Caki2 (cell line): ENCODE measurements at regions not wholly inside any gene's neighbourhood (a gene's known extent, or its start where the extent isn't known, plus 50 kb on each side); places are given as distances from the start of the nearest gene placed in this dataset.

Experiments
- DNase-seq: peaks from one replicate; pipeline ENCODE4 v3.0.0-alpha.2; 2015; ENCODE audit warnings: low read depth
- in situ Hi-C: cut with HindIII; loops from 2 replicates; pipeline ENCODE4 v1.10.0; 2016; ENCODE audit warnings: low sequenced_read_pairs, low pct_unique_long_range_greater_than_20kb, mixed read lengths

DNA sequence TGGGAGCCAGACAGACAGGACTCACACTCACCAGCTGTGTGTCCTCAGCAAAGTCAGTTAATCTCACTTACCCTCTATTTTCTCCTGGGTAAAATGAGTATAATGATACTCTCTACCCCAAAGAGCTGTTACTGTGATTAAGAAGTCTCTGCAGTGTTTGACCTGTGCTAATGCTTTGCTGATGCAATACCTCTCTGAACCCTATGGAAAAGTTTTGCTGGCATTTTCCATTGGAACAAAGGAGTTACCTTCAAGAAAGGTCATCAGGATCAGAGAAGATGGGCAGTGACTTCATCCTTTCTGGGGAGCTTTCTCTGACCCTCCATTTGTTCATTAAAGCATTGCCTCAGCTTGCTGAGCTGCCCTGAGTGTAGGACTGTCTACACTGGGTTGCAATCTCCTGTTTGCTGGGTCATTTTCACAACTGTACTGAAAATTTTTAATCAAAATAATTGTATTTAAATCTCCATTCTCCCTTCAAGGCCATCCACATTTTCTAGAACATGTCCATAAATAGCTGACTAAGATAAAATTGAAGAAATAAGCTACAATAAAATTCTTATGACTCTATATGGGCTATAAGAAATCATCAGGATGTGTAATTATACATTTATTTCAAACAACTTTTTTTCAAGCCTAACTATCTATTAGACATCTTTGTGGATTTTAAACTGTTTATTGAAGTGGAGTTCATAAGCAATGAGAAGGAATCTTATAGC, 272.8 kb upstream of the CPEB2 start:
- DNase-seq, result no peak
- in situ Hi-C loops, result no loop called here

DNA sequence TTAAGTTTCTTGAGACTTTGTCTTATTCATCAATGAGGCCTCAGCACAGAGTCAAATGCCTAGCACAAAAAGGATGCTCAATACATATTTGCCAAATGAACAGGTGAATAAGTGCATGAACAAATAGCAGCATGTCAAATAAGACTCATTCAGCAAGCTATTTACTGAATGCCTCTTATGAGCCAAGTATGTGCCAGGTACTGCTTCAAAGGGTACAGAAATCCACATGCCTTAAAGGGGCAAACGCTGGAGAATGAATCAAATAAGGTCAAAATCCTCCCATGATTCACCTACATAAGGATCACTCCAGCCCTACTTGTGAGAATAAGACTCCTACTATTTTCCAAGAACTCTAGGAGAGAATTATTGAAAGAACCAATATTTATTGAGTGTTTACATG, 260.2 kb upstream of the CPEB2 start:
- no peak for DNase-seq
- in situ Hi-C loops, result no loop called here

DNA sequence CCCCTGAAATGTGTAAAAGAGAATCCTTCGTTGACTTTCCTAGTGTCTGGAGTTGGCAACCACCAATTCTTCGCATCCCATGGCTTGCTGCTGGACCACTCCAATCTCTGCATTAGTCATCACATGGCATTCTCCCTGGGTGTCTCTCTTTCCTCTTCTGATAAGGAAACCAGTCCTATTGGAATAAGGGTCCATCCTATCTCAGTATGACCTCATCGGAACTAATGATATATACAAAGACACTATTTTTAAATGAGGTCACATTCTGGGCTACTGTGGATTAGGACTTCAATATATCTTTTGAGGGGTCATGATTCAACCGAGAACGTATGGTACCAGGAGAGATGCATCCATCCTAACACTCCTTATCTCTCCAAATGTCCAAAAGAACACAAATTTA, 259.1 kb upstream of the CPEB2 start:
- DNase-seq, result no peak
- in situ Hi-C loops, result no loop called here

DNA sequence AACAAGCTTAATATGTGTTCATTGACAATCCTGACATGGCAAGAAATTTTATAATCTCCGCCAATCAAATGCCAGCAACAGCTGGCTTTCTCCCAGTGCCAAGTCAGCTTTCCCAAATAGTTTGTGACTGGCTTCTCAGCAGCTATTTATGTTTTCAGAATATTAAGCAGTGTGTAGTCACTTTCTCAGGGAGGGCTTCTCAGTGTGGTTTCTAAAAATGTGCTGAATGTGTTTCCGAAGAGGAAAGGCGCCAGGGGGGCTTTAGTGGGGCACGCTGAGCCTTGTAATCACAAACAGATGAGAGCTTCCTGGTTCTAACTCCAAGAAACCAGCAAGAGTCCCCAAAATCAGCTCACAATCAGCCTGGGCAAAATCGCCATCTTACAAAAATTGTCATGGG, 258.7 kb upstream of the CPEB2 start:
- in situ Hi-C loops, result no loop called here
- DNase-seq, result no peak

DNA sequence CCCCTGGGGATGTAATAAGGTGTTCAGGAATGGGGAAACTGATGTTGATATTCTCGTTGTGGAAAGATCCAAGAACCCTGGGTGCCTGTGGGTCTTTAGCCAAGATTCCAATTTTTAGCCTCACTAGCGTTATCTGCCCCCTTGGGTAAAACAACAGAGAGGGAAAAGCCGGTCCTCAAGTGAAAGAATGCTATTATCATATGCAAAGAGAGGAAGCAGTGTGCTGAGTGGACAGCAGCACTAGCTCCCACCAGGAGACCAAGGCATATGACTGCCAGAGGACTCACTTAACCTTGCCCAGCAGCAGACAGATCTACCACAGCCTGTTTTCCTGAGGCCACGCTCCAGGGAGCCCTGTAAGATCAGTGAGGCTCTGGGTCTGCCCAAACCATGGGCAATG, 257.9 kb upstream of the CPEB2 start:
- no peak for DNase-seq
- in situ Hi-C loops, result no loop called here

DNA sequence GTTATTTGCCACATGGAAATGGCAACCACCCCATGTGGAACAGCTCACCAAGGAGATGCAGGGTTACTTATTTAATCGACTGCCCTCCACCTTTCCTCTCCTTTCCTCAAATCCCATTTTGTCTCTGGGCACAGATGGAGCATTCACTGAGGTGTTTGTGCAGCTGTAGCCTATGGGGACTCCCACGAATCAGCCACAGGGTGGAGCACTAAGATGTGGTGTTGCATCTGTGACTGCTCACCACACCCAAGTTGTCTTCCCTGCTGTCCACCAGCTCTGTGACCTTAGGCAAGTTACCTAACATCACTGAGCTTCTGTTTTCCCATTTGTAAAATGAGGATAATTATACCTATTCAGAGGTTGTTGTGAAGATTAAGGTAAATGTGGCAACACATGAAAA, 252.4 kb upstream of the CPEB2 start:
- no peak for DNase-seq
- in situ Hi-C loops, result no loop called here

DNA sequence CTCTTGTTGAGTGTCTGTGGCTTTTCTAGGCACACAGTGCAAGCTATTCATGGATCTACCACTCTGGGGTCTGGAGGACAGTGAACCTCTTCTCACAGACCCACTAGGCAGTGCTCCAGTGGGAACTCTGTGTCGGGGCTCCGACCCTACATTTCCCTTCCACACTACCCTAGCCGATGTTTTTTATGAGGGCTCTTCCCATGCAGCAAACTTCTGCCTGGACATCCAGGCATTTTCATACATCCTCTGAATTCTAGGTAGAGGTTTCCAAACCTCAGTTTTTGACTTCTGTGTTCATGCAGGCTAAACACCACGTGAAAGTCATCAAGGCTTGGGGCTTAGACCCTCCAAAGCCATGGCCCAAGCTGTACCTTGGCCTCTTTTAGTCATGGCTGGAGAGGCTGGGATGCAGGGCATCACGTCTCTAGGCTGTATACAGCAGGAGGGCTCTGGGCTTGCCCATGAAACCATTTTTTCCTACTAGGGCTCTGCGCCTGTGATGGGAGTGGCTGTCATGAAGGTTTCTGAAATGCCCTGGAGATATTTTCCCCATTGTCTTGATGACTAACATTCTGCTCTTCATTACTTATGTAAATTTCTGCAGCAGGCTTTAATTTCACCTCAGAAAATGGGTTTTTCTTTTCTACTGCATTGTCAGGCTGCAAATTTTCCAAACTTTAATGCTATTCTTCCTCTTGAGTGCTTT, 249.8 kb upstream of the CPEB2 start:
- in situ Hi-C loops, result no loop called here
- DNase-seq, result no peak

DNA sequence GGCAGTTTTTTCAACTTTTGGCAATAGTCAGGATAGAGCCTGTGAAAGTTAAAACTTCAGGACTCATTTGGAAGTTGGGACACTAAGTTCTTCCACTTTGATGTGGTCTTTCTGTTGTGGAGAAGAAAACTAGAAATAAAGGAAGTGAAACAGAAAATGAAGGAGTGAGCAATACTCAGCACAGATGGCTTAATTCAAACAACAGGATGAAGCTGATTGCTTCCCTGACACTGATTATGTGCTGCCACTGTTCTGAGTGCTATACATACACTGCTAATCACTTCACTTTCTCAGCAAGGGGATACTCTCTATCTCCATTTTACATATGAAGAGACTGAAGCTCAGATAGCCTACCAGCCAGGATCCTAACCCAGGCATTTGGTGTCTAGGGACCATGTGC, 235.1 kb upstream of the CPEB2 start:
- in situ Hi-C loops, result no loop called here
- DNase-seq, result no peak

DNA sequence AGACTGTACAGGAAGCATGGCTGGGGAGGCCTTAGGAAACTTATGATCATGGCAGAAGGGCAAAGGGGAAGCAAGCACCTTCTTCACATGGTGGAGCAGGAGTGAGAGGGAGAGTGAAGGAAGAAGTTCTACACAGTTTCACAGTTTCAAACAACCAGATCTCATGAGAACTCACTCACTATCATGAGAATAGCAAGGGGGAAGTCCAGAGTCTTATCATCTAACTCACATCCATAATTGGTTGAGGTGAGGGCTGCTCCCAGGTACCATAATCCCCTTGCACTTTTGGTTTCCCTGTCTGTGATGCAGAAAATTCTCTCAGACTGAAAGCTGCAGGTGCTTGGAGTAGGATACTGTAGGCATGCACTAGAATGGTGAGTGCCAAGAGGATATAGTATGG, 233.8 kb upstream of the CPEB2 start:
- no peak for DNase-seq
- in situ Hi-C loops, result no loop called here

DNA sequence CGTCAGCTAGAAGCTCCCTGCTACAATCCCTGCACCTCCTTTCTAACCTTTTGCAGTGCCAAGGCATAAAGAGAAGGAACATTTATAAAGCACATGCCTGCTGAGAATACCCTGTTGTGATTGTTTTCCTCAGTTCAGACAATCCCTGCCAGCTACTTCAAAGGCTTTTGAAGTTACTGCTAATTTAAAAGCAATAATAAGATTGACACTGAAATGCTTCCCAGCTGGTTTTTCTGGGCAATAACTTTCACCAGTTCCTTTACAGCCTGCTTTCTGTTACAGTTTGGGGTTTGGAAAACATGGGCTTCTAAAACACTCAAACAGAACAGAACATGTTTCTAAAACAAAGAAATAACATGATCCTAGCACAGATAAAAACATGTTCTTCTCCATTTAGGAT, 232.3 kb upstream of the CPEB2 start:
- DNase-seq, result no peak
- in situ Hi-C loops, result no loop called here

DNA sequence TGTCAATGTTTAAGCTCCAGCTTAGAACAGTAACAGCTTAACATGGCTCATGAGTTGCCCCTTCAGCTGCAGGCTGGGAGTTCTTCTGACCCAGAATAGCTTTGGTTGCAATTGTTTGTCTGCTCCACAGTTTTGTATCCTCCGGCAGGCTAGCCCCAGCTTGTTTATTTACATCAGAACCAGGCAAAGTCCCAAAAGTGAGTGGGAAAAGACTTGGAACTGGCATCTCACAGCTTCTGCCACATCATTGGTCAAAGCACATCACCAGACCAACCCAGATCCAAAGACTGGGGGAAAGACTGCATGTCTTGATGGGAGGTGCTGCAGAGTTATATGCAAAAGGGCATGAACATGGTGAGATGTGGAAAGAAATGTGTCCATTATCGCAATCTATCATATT, 231.2 kb upstream of the CPEB2 start:
- in situ Hi-C loops, result no loop called here
- no peak for DNase-seq

DNA sequence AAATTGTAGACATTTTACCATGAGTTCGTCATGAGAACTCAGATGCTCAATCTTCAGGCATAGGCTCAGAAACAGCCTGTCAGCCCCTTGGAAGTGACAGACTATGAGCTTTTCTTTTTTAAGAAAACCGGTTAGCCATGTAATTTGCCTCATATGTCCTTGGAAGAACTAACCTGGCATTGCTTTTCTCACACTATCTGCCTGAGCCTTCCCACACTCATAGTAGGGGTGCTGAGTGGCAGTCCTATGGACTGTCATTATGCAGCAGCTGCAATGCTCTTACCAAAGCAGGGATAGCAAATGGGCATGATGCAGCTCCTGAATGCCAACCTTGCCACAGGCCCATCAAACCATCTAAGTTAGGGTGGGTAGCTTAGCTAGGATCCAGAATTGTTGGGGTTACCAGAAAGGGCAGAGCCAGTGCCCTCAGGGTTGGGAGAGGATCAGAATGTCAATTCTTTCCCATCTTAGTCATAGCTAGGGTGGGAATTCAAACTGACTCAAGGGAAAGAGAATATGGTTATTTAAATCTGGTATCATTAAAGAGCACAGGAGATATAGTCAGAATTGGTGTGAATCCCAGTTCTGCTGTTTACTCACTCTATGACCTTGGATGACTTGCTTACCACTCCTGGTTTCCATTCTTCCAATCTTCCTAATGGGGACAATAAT, 230.6 kb upstream of the CPEB2 start:
- in situ Hi-C loops, result no loop called here

DNA sequence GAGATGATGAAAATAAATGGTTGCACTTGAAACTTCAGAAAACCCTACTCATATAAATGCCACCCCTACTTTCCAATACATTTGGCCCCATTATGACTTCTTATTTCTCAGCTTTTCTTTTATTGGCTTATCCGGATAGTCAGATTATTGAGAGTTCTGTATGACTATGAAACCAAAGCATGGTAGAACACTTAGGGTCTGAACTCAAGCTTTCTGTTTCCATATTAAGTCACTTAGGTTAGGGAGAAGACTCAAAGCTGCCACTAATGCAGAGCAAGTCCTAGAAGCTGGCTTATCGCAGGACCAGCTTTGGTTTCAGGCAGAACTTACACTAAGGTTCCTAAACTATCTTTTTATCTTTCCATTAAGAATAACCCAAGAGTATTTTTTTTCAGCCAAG, 229.9 kb upstream of the CPEB2 start:
- in situ Hi-C loops, result no loop called here
- no peak for DNase-seq

More for the DNA sequence above, 230.6 kb upstream of the CPEB2 start:
- DNase-seq, result no peak

DNA sequence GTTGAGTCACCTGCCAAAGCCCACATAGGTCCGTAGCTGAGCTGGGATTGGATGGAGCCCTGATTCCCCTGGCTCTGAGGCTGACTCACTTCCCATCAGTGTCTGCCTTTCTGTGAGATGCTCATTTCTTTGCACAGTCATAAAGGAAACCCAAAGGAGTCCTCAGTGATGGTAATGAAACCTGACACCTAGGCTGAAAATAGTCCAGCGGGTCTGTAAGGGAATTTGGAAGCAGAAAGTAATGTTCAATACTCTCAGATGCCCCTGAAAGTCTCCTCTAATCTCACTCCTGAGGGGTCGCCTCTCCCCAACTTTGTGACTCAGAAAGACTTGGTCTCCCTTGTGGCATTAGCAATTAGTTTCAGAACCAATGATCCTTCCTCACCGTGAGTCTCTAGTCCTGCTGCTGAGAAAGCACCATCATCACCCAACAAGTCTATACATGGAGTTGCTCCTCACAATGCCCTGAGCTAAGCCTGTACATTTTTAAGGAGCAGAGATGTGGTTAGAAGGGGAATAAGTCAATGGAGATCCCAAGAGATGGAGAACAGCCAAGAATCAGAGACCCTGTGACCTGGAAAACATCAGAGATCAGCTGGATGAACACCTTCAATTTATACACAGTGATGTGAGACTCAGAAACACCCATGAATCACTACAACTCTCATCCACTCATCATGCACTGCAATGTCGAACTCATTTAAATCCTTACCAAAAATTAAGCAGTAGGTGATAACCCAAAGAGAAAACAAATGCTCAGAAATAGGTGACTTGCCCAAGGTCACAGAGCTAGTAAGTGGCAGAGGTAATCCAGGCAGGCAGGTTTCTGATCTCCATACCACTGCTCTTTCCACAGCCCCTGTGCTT, 219.0 kb upstream of the CPEB2 start:
- in situ Hi-C loops, result no loop called here
- peak; percentile 1 for DNase-seq

DNA sequence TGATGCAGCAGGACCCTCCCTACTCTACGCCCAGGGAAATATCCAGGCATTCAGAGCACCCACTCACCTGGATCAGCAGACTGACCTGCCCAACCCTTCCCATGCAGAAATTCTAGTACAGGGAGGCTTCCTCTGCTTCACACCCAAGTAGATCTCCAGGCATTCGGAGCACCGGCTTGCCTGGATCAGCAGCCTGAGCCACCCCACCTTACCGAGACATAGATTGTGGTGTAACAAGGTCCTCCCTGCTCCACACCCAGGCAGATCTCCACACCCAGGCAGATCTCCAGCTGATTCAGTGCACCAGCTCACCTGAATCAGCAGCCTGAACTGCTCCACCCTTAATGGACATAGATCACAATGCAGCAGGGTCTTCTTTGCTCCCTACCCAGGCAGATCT, 215.1 kb upstream of the CPEB2 start:
- DNase-seq, result no peak
- in situ Hi-C loops, result no loop called here

DNA sequence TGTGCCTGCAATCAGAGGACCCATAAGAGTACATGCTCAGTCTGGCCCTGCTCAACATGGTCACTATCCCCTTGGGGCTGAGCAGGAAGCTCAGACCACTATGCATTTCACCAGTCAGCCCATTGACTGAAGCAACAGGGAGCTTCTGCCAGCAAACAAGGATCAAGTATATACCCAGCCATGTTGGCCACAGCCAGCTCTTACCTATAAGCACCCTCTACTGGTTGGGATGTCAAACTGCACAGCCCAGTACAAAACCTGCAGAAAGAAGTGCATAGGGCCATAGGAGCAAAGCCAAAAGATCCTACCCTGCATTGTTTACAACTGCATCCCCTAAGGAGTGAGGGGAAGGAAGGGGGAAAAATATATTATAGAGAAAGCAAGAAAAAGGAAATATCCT, 214.4 kb upstream of the CPEB2 start:
- in situ Hi-C loops, result no loop called here
- DNase-seq, result peak; percentile 10

DNA sequence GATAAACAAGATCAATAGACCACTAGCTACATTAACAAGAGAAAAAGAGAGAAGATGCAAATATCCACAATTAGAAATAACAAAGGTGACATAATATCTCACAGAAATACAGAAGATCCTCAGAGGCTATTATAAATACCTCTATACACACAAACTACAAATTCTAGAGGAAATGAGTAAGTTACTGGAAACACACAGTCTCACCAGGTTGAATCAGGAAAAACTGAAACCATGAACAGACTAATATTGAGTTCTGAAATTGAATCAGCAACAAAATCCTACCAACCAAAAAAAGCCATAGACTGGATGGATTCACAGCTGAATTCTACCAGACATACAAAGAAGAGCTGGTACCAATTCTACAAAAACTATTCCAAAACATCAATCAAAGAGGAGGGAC, 211.8 kb upstream of the CPEB2 start:
- in situ Hi-C loops, result no loop called here
- DNase-seq, result no peak

DNA sequence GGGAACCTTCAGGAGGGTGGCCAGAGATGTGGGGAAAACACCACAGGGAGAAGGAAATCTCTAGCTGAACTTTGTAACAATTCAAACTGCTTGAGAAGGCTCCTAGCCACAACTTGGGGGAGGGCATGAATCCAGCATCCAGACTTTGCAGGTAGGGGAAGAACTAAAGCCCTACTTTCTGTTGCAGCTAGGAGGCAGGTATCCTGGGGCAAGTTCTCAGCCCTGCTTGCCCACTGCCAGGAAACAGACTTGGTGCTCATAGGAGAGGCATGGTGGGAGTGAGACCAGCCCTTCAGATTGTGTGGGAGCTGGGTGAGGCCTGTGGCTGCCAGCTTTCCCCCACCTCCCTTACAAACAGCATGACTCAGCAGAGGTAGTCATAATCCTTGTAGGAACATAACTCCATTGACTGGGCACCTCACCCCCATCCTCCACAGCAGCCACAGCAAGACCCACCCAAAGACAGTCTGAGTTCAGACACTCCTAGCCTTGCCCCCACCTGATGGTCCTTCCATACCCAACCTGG, 209.5 kb upstream of the CPEB2 start:
- in situ Hi-C loops, result no loop called here
- DNase-seq, result no peak

DNA sequence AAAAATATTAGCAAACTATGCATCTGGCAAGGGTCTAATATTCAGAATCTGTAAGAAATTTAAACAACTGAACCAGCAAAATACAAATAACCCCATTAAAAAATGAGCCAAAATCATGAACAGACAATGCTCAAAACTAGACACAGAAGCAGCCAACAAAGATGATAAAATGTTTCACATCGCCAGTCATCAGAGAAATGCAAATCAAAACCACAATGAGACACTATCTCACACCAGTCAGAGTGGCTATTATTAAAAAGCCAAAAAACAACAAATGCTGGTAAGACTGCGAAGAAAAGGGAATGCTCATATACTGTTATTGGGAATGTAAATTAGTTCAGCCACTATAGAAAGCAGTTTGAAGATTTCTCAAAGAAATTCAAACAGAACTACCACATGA, 201.3 kb upstream of the CPEB2 start:
- in situ Hi-C loops, result no loop called here
- no peak for DNase-seq
